ENCODE measurements at regions not wholly inside any gene's neighbourhood (a gene's known extent, or its start where the extent isn't known, plus 50 kb on each side); places are given as distances from the start of the nearest gene placed in this dataset.

DNA sequence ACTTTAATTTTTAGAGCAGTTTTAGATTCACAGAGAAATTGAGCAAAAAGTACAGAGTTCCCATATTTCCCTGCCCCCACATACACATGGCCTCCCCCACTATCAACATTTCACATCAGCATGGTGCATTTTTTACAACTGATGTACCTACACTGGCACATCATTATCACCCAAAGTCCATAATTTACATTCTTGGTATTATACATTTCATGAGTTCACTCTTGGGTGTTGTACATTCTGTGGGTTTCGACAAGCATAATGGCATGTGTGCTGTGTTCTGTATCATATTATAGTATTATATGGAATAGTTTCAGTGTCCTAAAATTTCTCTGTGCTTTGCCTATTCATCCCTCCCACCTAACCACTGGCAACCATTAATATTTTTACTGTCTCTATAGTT lies 419.8 kb upstream of the THBS1 start:
- no peak for DNase-seq

DNA sequence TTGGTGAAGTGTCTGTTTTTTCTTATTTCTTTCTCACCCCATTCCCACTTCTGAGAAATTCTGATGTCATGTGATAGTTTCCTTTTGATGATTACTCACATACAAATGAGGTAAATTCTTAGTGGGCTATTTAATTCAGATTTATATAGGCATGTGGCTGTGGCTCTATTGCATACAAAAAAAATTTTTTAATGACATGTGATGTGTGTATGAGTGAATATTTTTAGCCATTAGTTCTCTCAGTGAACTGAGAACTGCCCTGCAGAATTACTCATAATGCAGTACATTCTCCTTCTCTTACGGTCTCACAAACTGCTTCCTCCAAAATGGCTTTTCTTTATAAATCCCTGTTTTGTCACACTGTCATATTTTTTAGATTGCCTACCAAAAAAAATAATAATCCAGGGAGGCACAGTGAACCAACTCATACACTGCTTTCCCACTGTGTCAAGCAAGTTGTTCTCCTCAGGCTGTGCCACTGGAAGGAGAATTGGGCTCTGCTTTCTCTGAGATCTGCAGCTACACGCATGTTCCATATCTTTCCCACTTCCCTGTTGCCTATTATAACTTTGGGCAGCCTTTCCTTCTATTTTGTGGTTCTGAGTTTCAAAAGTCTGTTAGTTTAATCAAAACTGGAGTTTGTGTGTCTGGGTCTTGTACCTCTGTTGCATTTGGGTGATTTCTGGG lies 415.7 kb upstream of the THBS1 start:
- DNase-seq, result no peak

DNA sequence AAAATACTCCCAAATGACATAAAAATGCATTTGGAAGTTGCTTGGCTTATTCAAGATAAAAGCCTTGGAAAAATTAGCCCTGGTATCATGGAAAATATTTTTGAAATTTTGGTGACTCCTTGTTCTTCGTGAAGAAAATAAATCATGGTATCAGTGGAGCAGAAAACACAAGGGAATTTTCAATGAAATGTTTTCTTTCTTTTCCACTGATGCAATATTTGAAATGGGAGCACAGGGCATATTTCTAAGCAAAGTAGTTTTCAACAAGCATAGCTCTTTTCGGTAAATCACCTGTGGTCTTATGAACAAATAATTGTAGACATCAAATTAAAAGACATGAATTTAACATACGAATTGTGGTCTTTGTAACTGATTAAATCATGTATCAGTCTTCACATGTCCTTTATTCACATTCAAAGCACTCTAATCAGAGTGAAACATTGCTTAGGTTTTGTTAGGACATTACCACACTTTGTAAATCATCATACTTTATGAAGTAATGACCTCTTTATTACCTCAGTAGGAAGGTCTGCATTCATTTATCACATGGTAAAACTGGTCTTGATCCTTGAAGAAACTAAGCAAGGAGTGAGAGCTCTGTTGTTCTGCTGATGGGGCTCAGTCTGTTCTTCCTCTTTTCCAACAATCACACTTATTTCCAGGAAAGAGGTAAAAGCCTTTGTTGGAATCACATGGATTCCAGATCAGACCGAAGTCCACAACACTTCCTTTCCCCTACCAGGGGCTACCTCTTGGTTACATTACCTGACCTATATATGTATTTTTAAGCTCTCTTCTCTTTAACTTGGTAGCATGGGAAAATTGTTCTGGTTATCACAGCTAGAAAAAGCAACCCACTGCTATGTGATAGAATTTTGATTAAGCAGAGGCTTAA lies 413.5 kb upstream of the THBS1 start:
- DNase-seq, result no peak

DNA sequence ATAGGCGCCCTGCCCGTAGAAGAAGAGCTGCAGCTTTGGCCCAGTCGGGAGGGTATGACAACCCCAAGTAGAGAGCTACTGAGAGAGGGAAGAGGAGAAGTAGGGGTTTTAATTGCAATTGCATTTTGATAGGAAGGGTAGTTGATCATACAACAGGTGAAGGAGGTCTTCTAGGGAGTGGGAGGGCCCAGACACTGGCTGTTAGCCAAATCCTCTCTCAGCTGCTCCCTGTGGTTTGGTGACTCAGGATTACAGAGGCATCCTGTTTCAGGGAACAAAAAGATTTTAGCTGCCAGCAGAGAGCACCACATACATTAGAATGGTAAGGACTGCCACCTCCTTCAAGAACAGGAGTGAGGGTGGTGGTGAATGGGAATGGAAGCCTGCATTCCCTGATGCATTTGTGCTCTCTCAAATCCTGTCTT lies 408.9 kb upstream of the THBS1 start:
- peak; percentile 59 for DNase-seq

DNA sequence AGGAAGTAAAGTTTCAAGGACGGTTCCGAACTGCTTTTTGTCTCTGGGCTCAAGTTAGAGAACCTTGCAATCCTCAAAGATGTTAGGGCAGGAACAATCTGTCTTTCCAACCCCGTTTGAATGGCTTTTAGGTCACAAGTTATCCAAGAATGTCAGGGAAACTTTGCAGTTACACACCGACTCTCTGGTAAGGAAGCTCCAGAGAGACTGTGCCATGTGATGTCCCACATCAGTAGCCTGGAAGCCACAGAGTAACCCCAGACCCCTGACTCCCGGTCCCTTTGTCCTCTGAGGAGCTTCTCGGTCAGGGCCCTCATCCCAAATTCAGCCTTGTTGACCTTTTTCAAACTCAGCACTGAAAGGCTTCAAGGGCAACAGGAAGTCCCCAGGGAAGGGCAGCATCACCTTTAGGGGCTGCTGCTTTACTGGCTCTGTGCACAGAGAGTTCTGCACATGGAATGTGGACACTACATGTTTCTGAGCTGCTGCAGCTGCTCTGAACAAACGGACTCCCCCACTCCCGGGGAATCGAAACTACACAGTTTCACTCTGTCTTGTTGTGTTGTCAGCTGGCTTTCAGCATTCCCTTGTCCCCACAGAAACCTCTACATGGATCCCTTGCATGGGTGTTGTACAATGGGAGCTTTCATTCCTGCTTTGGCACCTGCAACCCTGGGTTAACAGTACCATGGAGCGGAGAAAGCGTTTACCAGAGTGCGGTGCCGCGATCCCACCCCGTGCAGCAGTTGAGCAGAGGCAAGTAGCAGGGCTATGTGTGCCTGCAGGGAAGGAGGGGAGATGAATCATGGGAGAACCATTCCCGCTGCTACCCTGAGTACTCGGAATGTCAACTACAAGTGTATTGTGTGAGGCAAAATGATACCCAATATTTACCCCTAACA lies 408.2 kb upstream of the THBS1 start:
- no peak for DNase-seq

DNA sequence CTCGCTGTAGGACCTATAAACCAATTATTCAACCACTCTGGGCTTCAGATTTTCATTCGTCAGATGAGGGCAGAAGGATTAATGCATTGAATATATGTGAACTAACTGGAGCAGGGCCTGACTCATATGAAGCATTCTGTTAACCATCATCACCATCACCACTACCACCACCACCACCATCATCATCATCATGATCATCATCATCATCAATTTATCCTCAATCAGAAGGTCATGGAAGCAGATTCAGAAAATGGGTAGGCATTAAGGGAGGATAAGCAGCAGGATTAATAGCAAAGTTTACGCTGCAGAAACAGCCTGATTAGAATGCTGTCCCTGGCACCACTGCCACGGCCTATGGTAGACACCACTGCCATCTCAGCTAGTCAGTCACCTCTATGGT lies 407.5 kb upstream of the THBS1 start:
- no peak for DNase-seq

DNA sequence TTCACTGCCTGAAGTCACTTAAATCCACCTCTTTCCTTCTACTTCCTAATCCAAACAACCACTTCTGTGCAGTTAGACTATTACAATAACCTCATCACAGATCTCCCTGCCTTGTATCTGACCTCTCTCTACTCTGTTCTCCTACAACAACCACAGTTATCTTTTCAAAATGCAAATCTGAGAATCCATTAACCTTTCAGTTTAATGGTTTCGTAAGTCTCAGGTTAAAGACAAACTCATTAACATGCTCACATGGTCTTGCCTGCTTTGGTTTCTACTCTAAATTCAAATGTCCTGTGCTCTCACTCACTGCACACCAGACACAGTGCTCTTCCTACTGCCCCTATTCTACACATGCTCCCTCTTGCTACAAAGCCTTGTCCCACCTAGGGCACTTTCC lies 406.5 kb upstream of the THBS1 start:
- DNase-seq, result peak; percentile 39

DNA sequence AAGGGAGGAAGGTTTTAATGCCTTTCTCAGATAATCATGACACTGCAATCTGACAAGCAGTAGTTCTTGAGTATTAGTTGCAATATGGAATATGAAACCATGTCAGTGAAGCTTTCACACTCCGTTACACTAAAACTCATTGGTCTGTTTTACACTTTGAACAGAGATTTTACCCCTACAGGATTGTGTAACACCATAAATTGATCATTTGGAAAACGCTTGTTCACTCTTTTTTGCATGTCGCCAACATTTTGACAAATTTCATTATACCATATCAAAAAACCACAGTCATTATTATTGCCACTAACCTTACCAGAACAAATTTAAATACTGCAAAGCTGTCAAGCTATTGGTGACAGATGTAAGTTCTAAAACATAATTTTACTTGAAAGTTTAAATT lies 404.8 kb upstream of the THBS1 start:
- DNase-seq, result no peak

DNA sequence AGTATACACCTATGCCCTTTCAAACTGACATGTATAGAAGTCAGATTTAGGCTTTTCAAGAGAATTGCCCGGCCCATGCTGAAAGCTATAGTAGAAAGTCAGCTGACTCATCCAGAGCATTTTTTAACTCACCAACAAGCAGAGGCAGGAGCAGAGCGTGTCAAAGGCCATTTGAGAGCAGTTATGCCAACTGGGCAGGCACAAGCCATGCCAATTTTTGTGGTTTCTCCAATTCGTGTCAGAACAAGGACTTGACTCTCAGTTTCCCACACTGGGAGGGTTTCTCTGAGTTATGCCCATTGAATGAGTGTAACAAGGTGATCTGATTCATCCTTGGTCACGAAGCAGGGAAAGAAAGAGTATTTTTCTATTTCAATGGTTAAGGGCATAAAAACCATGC lies 403.3 kb upstream of the THBS1 start:
- DNase-seq, result no peak

DNA sequence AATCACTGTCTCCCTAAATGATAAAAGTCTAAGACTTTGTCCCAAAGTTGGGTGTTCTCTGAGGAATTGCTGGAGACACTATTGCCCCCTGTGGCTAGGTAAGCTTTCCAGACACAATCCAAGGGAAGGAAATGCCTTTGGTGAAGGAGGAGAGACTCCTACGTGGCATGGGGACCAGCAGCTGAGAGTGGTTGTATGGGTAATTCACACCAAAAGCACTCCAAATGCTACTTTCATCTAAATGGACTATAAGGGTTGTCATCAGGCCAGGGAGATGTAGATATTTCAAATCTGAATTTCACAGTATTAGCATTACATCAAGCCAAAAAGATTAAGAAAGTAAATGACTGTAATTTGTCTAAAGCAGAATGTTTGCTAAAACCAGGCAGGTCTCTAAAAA lies 400.8 kb upstream of the THBS1 start:
- DNase-seq, result no peak

DNA sequence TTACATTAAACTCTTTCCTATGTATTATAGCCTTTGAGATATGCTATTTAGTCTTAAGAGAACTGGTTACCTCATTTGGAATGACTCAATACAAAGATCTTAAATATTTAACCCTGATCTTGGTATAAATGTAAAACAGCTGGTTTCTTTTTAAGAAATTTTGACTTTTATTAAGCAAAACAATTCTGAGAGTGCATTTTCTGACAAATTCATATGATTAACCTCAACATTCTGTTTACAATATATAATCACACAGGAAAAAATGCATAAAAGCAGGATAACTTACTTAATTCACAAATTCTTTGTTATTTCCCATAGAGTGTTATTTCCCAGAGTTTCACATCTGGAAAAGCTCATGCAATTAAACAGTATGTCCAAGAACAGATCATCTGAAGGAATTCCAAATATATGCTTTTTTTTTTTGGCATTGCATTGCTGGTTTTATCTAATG lies 400.4 kb upstream of the THBS1 start:
- no peak for DNase-seq

DNA sequence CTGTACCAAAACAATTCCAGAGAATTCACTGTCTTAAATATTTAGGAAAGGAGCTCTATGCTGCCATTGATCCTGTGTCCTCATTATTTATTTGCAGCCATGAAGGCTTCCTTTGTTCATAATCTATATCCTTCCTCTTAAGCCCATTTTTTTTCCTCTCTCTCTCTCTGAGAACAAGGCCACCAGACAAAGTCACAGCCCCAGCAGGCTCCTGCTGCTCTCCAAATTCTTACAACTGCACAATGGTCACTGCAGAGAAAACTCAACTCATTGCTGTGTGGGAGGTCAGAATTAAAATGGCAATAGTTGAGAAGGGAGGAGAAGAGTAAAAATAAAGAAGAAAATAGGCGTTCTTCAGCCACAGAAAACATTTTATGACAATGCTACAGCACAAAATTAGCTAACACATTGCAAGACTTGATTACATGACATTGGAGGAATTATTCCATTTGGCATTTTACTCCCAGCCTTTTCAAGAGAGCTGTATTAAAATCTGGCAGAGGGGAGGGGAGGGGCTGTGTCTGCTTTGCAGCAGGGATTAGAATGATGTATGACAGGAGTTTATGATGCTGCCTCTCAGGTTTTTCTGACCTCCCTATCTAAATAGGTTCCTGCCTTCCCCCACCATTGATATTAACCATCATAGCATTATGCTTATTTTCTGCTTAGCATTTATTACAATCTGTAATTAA lies 399.7 kb upstream of the THBS1 start:
- DNase-seq, result no peak

DNA sequence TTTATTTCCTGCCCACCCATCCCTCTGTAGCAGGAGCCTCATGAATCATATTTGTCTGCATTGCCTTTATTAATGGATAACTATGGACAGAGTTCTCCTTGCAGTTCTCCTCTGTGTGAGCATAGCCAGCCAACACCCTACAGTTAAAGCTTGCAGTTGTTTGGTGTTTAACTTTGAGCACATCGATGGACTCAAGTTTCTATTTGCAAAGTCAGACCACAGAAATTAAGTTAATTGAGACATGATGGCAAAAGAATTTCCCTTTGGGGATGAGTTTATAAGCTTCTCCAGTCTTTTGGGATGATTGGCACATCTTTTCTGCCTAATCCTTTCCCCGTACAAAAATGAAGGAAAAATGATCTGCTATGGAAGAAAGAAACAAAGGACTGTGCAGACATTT lies 398.9 kb upstream of the THBS1 start:
- DNase-seq, result no peak

DNA sequence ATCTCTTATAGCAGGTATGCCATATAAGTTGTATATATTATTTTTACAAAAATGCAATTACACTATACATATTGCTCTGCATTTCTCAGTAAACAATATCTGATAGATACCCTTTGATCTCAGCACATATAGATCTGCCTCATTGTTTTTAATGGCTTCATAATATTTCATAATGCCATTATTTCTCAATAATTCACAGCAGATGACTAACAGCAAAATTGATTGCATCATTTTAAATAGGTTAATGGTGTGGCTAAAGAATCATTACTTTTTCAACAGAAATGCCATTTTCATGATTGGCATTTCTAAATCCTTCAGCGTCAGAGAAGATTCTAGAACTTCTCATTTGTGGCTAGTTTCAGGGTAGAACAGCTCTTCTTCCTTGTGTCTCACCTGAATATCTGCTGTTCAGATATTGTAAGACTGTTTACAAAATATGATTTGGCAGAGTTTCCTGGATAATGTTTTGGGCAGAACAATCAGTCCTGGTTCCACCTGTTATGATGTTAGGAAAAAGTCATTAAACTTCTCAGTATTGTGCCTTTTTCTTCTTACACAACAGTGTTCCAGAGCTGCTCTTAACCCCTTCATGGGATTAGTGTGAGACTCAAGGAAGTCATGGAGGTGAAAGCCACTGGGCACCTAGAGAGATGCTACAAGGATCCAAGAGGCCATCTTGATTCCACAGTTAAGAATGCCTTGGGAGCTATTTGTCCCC lies 397.6 kb upstream of the THBS1 start:
- no peak for DNase-seq

DNA sequence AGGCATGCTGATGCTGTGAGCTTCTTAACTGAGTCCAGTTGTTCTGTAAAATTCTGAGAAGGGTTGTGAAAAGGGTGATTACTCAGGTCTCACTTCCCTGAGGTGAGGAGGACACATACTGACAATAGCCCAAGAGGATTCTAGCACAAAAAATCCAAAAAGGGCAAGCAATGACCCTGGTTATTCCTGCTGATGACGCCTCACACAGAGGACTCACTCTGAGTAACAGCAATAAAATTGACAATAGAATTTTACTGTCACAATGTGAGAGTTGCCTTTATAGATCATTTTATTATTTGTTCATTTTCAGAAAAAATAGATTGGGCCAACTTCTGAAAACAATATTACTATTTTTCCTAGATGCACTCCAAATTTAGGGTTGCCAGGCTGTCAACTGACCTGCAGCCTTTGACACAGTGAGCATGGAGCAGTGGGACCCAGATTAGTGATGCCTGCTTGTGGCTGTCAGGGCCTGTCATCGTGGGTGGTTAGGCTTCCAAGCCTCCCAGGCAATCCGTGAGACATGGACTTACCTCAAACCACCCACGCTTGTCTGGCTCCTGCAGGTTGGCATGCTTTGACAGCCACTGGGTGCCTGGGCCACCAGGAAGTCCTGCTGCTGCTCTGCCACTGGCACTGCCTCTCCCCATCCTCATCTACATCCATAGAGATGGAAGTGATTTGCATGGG lies 396.0 kb upstream of the THBS1 start:
- DNase-seq, result no peak

DNA sequence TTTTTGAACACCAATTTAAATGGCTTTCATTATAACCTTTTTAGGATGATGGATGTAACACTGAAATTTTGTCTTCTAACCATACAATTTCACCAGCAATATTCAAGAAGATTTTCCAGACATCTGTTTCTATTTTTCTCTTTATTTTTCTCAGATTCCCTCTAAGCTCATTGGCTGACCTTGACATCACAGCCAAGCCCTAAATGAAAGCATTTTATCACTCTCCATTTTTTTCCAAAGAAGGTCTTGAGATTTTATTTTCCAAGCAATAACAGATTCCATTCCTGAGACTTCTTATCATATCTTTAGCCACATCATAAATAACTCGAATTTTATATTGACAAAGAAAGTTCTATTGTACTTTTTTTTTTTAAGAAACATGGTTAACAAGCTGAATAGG lies 392.6 kb upstream of the THBS1 start:
- DNase-seq, result no peak

DNA sequence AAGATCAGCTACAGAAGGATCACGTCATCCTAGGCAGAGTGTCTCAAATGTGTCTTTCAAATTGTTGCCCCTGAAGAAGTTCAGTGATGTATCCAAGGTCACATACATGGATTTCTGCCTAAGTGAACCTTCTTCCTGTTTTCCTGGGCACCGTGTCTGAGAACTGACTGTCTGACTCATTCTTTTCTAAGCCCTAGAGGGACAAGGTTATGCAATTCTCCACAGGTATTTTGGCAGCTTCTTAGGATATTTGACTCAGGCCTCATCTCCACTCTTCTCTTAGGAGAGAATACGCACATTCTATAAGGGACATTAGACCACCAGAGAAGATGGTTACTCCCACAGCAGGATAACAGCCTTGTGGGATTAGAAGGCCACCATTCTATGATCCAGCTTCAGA lies 391.9 kb upstream of the THBS1 start:
- no peak for DNase-seq

DNA sequence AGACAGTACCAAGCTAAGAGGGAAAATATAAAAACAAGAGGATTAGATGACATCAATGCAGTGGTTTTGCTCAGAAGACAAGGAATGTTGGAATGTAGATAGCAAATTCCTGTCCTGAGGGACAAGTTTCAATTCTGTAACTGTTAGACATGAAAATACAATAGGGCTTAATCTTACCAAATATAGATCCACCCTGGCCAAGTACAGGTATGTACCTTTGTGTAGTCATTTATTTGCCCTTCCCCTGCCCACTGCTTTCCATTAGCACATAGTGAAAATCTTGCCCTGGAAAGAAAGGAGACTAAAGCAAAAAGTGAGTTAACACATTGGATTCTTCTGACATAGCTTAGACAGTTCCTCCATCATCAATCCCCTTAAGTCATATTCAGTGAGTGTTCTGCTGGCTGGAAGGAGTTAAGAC lies 389.0 kb upstream of the THBS1 start:
- no peak for DNase-seq

DNA sequence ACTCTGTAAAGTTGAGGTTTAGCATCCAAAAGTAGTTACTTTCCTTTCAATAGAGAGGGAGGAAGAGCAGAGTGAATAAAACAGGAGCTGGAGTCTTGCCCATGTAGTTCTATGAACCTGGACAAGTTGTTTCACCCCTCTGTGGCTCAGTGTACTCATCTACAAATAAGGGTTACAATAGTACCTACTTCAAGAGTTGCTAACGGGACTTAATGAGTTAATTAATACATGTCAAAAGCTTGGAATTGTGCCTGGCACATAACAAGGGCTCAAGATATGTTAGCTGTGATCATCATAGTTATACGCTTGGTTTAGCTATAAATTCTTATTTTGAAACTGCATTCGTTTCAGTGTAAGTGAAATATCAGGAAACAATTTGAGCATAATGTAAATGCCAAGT lies 388.5 kb upstream of the THBS1 start:
- DNase-seq, result no peak

DNA sequence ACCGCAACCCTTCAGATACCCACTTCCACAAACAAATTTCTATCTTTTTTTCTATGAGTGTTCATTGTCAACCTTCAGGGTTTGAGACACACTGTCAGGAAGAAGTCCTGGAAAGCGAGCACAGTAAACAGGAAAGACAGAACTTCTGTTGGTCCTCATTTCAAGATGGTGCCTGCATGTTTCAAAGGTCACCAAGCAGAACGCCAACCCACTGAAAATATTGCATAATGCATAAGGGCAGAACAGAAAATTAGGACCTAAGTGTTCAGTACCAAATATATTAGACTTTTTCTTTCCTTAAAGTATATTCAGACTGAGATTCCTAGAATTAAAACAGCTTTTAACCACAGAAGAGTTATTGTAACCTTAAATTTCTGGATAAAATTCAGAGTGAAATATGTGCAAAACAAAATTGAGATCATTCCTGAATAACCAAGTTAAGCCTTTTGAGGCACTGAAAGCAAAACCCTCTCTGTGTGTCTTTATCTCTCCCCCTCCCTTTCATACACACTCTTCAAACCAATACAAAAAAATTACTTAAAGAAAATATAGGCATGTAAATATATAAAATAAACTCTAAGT lies 387.8 kb upstream of the THBS1 start:
- no peak for DNase-seq

DNA sequence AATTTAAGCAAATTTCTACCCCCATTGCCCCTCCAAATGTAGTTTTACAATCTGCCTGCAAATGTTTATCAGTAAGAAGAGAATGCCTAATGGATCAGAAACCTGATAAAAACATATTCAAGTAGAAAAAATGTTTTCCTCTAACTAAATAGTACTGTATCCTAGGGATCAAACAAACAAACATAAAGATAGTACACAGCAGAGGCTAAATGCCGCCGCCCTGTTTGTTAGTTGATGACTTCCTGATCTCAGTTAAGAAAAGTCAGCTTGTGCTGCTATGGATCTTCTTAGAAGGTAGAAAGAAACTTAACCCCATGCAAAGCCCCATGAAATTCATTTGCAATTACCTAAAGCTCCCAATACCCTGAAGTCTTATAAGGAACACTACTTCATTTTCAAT lies 387.3 kb upstream of the THBS1 start:
- DNase-seq, result no peak

Measured in NCI-H526 treated with DMSO at 0.1 percent for 48 hours (cell line).